ENCODE measurements at regions not wholly inside any gene's neighbourhood (a gene's known extent, or its start where the extent isn't known, plus 50 kb on each side); places are given as distances from the start of the nearest gene placed in this dataset.

- H3K4me1 Mint-ChIP-seq (ENCODE audit: low read depth, unreplicated experiment) = peaks cover 28% of the 10 kb centered on the region
- peak overlapping the region; percentile 11 for H3K4me3 Mint-ChIP-seq (ENCODE audit: unreplicated experiment)
- no peaks in the 10 kb centered on the region for H3K36me3 Mint-ChIP-seq (ENCODE audit: unreplicated experiment)
- TF ChIP-seq CTCF (IDR thresholded peaks at IDR 0.05; ENCODE audit: partially characterized antibody, unreplicated experiment) = no peak
- peak overlapping the region; percentile 66 for H3K27ac Mint-ChIP-seq (ENCODE audit: unreplicated experiment)
- H3K9me3 Mint-ChIP-seq (ENCODE audit: unreplicated experiment) = peaks cover 2% of the 10 kb centered on the region
- DNase-seq = no peak
- H3K27me3 Mint-ChIP-seq (ENCODE audit: unreplicated experiment) = peaks cover 2% of the 10 kb centered on the region
Observed at GRCh38 chr7:119756687-119757086, 516.3 kb upstream of the KCND2 start.

GRCh38 chr7:119758254-119758653 is 514.7 kb upstream of the KCND2 start:
- H3K4me3 Mint-ChIP-seq (ENCODE audit: unreplicated experiment) = no peak overlapping the region
- peaks cover 23% of the 10 kb centered on the region for H3K4me1 Mint-ChIP-seq (ENCODE audit: low read depth, unreplicated experiment)
- no peak overlapping the region for H3K27ac Mint-ChIP-seq (ENCODE audit: unreplicated experiment)
- TF ChIP-seq CTCF (IDR thresholded peaks at IDR 0.05; ENCODE audit: partially characterized antibody, unreplicated experiment) = no peak
- DNase-seq = no peak
- peaks cover 2% of the 10 kb centered on the region for H3K27me3 Mint-ChIP-seq (ENCODE audit: unreplicated experiment)
- peaks cover 2% of the 10 kb centered on the region for H3K9me3 Mint-ChIP-seq (ENCODE audit: unreplicated experiment)
- no peaks in the 10 kb centered on the region for H3K36me3 Mint-ChIP-seq (ENCODE audit: unreplicated experiment)

GRCh38 chr7:119761776-119762175 is 511.2 kb upstream of the KCND2 start:
- Mint-ChIP-seq H3K4me3 (ENCODE audit: unreplicated experiment) (no peak overlapping the region), H3K27me3 (ENCODE audit: unreplicated experiment) (no peaks in the 10 kb centered on the region), H3K36me3 (ENCODE audit: unreplicated experiment) (no peaks in the 10 kb centered on the region), H3K9me3 (ENCODE audit: unreplicated experiment) (peaks cover 2% of the 10 kb centered on the region), H3K4me1 (ENCODE audit: low read depth, unreplicated experiment) (peaks cover 2% of the 10 kb centered on the region), H3K27ac (ENCODE audit: unreplicated experiment) (no peak overlapping the region)
- no peak for DNase-seq
- TF ChIP-seq CTCF (IDR thresholded peaks at IDR 0.05; ENCODE audit: partially characterized antibody, unreplicated experiment) = no peak

- no peak overlapping the region for H3K4me3 Mint-ChIP-seq (ENCODE audit: unreplicated experiment)
- no peak overlapping the region for H3K27ac Mint-ChIP-seq (ENCODE audit: unreplicated experiment)
- H3K36me3 Mint-ChIP-seq (ENCODE audit: unreplicated experiment) = no peaks in the 10 kb centered on the region
- H3K4me1 Mint-ChIP-seq (ENCODE audit: low read depth, unreplicated experiment) = no peaks in the 10 kb centered on the region
- H3K27me3 Mint-ChIP-seq (ENCODE audit: unreplicated experiment) = no peaks in the 10 kb centered on the region
- DNase-seq = no peak
- no peak for TF ChIP-seq CTCF (IDR thresholded peaks at IDR 0.05; ENCODE audit: partially characterized antibody, unreplicated experiment)
- no peaks in the 10 kb centered on the region for H3K9me3 Mint-ChIP-seq (ENCODE audit: unreplicated experiment)
Observed at GRCh38 chr7:119782286-119782685, 490.7 kb upstream of the KCND2 start.

- Mint-ChIP-seq H3K27ac (ENCODE audit: unreplicated experiment) (no peak overlapping the region), H3K4me3 (ENCODE audit: unreplicated experiment) (no peak overlapping the region), H3K9me3 (ENCODE audit: unreplicated experiment) (no peaks in the 10 kb centered on the region), H3K27me3 (ENCODE audit: unreplicated experiment) (no peaks in the 10 kb centered on the region), H3K36me3 (ENCODE audit: unreplicated experiment) (no peaks in the 10 kb centered on the region), H3K4me1 (ENCODE audit: low read depth, unreplicated experiment) (no peaks in the 10 kb centered on the region)
- TF ChIP-seq CTCF (IDR thresholded peaks at IDR 0.05; ENCODE audit: partially characterized antibody, unreplicated experiment) = no peak
- DNase-seq = no peak
Observed at GRCh38 chr7:119783799-119784198, 489.2 kb upstream of the KCND2 start.

Measured in glutamatergic neuron (in vitro differentiated cells).